MCF 10A (cell line): ENCODE measurements at regions not wholly inside any gene's neighbourhood (a gene's known extent, or its start where the extent isn't known, plus 50 kb on each side); places are given as distances from the start of the nearest gene placed in this dataset.

Experiments used
- BruUV-seq: library from RNA; stranded (reverse); fragments of 400-500 nt; replicated peaks from 2 replicates; lab custom pipeline; 2021; lab: Mats Ljungman, UMichigan
- CTCF ChIA-PET: fragments of 300-600 bp; sonication (Branson Sonifier 250); formaldehyde crosslinking; extraction: SDS; loops from one replicate; lab custom pipeline; 2021; ENCODE audit warnings: antibody characterized with exemption, inconsistent platforms; lab: Yijun Ruan, JAX
- POLR2A ChIA-PET: fragments of 300-600, 350-650 bp; sonication (Branson Sonifier 250); formaldehyde crosslinking; extraction: SDS; loops from one replicate; lab custom pipeline; 2020; ENCODE audit warnings: antibody characterized with exemption, inconsistent platforms; lab: Yijun Ruan, JAX
- DNase-seq: peaks from one replicate; pipeline ENCODE4 v3.0.0-alpha.2; 2018; ENCODE audit not compliant: unreplicated experiment
- H3K27ac Mint-ChIP-seq: one replicate; pipeline ENCODE4 v1.8.0; 2022; ENCODE audit warnings: mild to moderate bottlenecking, low read depth, mixed read lengths; ENCODE audit not compliant: unreplicated experiment
- H3K27me3 Mint-ChIP-seq: one replicate; pipeline ENCODE4 v1.8.0; 2022; ENCODE audit warnings: mixed read lengths; ENCODE audit not compliant: insufficient read depth, unreplicated experiment
- H3K36me3 Mint-ChIP-seq: one replicate; pipeline ENCODE4 v1.8.0; 2022; ENCODE audit warnings: mild to moderate bottlenecking, moderate library complexity, mixed read lengths; ENCODE audit not compliant: insufficient read depth, unreplicated experiment
- H3K4me1 Mint-ChIP-seq: one replicate; pipeline ENCODE4 v1.8.0; 2022; ENCODE audit warnings: mixed read lengths; ENCODE audit not compliant: insufficient read depth, unreplicated experiment
- H3K4me3 Mint-ChIP-seq: one replicate; pipeline ENCODE4 v1.8.0; 2022; ENCODE audit warnings: mild to moderate bottlenecking, moderate library complexity, mixed read lengths; ENCODE audit not compliant: unreplicated experiment
- H3K9me3 Mint-ChIP-seq: one replicate; pipeline ENCODE4 v1.8.0; 2022; ENCODE audit warnings: mixed read lengths; ENCODE audit not compliant: unreplicated experiment
- CTCF ChIP-seq: fragments of 200-600 bp; IDR thresholded peaks from one replicate; pipeline ENCODE4 v1.8.0; 2022; ENCODE audit warnings: antibody characterized with exemption, mild to moderate bottlenecking; ENCODE audit not compliant: unreplicated experiment
- intact Hi-C: fragments of 100-400 bp; cut with micrococcal nuclease; formaldehyde crosslinking; loops from 2 replicates; pipeline ENCODE4 v1.14.1; 2022

GRCh38 chrX:5638572-5638971 is 590.1 kb downstream of the NLGN4X start:
- no peaks in the 10 kb centered on the region for H3K36me3 Mint-ChIP-seq
- TF ChIP-seq CTCF: no peak
- no TSS peak for BruUV-seq
- H3K4me3 Mint-ChIP-seq: no peak overlapping the region
- POLR2A ChIA-PET: no interaction called here
- DNase-seq: no peak
- no peaks in the 10 kb centered on the region for H3K27me3 Mint-ChIP-seq
- no peak overlapping the region for H3K27ac Mint-ChIP-seq
- CTCF ChIA-PET: no interaction called here
- H3K9me3 Mint-ChIP-seq: peaks cover 8% of the 10 kb centered on the region
- H3K4me1 Mint-ChIP-seq: no peaks in the 10 kb centered on the region
- intact Hi-C loops: no loop called here

GRCh38 chrX:5632887-5633286 is 595.8 kb downstream of the NLGN4X start:
- Mint-ChIP-seq H3K4me1 (no peaks in the 10 kb centered on the region), H3K27ac (no peak overlapping the region), H3K9me3 (peaks cover 19% of the 10 kb centered on the region), H3K27me3 (no peaks in the 10 kb centered on the region), H3K36me3 (no peaks in the 10 kb centered on the region), H3K4me3 (no peak overlapping the region)
- POLR2A ChIA-PET: no interaction called here
- no TSS peak for BruUV-seq
- CTCF ChIA-PET: no interaction called here
- DNase-seq: no peak
- no peak for TF ChIP-seq CTCF
- intact Hi-C loops: no loop called here

DNA sequence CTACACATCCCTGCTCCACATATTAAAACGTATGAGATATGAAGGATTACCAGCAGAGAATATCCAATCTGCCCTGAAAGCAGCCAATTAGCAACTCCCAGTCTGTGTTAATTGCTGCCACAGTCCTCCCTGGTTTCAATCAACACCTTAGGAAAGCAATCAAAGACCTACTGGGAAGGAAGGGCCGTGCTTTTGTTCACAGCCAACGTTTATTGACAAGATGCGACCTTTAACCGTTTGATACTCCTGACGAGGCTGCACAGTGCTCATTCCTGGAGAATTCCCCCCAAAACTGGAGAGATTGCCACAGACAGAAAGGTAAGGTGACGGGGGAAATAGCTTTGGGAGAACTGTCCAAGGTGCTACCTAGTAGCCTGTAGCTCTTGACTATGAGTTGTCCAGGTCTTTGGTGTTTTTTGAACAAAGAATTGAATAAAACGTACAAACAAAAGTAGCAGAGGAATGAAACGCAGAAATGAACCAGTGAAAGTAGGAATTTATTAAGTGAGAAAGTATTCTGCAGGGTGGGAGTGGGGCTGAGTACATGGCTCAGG is 596.5 kb downstream of the NLGN4X start:
- ChIA-PET POLR2A (no interaction called here), CTCF (no interaction called here)
- Mint-ChIP-seq H3K4me3 (no peak overlapping the region), H3K27me3 (no peaks in the 10 kb centered on the region), H3K4me1 (no peaks in the 10 kb centered on the region), H3K27ac (no peak overlapping the region), H3K36me3 (no peaks in the 10 kb centered on the region), H3K9me3 (peaks cover 26% of the 10 kb centered on the region)
- BruUV-seq: no TSS peak
- intact Hi-C loops: no loop called here
- TF ChIP-seq CTCF: no peak
- DNase-seq: no peak

GRCh38 chrX:5617666-5618065 is 611.0 kb downstream of the NLGN4X start:
- Mint-ChIP-seq H3K9me3 (peaks cover 26% of the 10 kb centered on the region), H3K27ac (no peak overlapping the region), H3K4me1 (no peaks in the 10 kb centered on the region), H3K4me3 (no peak overlapping the region), H3K36me3 (no peaks in the 10 kb centered on the region), H3K27me3 (no peaks in the 10 kb centered on the region)
- POLR2A ChIA-PET: no interaction called here
- no TSS peak for BruUV-seq
- intact Hi-C loops: no loop called here
- TF ChIP-seq CTCF: no peak
- no peak for DNase-seq
- CTCF ChIA-PET: no interaction called here
